ENCODE measurements at regions not wholly inside any gene's neighbourhood (a gene's known extent, or its start where the extent isn't known, plus 50 kb on each side); places are given as distances from the start of the nearest gene placed in this dataset.
"Not testable (repeated sequence)": the region's sequence is repeated elsewhere in the genome, so short reads cannot be mapped to it uniquely, and the experiment has no call there.

DNA sequence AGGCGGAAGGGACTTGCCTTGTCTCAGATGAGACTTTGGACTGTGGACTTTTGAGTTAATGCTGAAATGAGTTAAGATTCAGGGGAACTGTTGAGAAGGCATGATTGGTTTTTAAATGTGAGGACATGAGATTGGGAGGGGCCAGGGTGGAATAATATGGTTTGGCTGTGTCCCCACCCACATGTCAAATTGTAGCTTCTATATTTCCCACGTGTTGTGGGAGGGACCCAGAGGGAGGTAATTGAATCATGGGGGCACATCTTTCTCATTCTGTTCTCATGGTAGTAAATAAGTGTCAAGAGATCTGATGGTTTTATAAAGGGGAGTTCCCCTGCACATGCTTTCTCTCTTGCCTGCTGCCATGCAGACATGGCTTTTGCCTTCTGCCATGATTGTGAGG, 89.2 kb downstream of the CGGBP1 start:
- Histone ChIP-seq H3K4me1 (ENCODE audit: control insufficient read depth in 2 of 2, insufficient read depth in 2 of 2, low read length in 2 of 2) (no peaks in the 10 kb centered on the region), H3K9me3 (ENCODE audit: control insufficient read depth in 2 of 2, low read length in 2 of 2) (no peaks in the 10 kb centered on the region), H3K27ac (ENCODE audit: low read depth in 2 of 2, low read length in 2 of 2) (no peak overlapping the region), H3K4me3 (ENCODE audit: low read length in 2 of 2) (no peak overlapping the region), H3K36me3 (ENCODE audit: control insufficient read depth in 2 of 2, insufficient read depth in 2 of 2, low read length in 2 of 2) (no peaks in the 10 kb centered on the region), H3K27me3 (ENCODE audit: control insufficient read depth in 2 of 2, insufficient read depth in 2 of 2, low read length in 2 of 2) (no peaks in the 10 kb centered on the region), H3K9ac (ENCODE audit: low read depth in 1 of 2, low read length in 2 of 2) (no peak overlapping the region)

DNA sequence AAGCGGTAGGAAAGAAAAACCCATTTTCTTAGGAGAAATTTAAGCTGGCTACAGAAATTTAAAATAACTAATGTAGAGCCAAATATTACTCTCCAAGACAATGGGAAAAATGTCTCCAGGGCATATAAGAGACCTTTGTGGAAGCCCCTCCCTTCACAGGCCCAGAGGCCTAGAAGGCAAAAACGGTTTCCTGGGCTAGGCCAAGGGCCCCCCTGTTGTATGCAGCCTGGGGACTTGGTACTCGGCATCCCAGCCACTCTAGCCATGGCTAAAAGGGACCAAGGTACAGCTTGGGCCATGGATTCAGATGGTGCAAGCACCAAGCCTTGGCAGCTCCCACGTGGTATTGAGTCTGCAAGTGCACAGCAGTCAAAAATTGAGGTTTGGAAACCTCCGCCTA, 90.1 kb downstream of the CGGBP1 start:
- H3K27ac ChIP-seq (ENCODE audit: low read depth in 2 of 2, low read length in 2 of 2): no peak overlapping the region
- H3K9me3 ChIP-seq (ENCODE audit: control insufficient read depth in 2 of 2, low read length in 2 of 2): no peaks in the 10 kb centered on the region
- H3K27me3 ChIP-seq (ENCODE audit: control insufficient read depth in 2 of 2, insufficient read depth in 2 of 2, low read length in 2 of 2): no peaks in the 10 kb centered on the region
- H3K4me1 ChIP-seq (ENCODE audit: control insufficient read depth in 2 of 2, insufficient read depth in 2 of 2, low read length in 2 of 2): no peaks in the 10 kb centered on the region
- no peak overlapping the region for H3K4me3 ChIP-seq (ENCODE audit: low read length in 2 of 2)
- no peak overlapping the region for H3K9ac ChIP-seq (ENCODE audit: low read depth in 1 of 2, low read length in 2 of 2)
- H3K36me3 ChIP-seq (ENCODE audit: control insufficient read depth in 2 of 2, insufficient read depth in 2 of 2, low read length in 2 of 2): no peaks in the 10 kb centered on the region

DNA sequence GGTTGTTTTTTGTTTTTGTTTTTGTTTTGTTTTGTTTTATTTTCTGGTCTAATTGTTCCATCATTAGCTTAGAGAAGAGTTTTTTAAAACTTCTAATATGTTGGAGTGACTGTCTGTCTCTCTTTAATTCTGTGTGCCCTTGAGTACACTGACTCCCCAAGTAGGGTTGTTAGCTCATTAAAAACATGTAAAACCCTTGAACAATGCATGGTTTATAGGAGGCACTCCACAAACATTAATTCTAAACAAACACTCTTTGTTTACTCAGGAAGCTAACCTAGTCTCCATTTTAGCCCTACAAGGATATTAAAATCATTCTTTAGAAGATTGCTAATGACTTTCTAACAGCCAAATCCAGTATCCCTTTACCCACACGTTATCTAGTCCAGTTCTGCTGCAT, 100.5 kb downstream of the CGGBP1 start:
- no peak overlapping the region for H3K4me3 ChIP-seq (ENCODE audit: low read length in 2 of 2)
- H3K4me1 ChIP-seq (ENCODE audit: control insufficient read depth in 2 of 2, insufficient read depth in 2 of 2, low read length in 2 of 2): no peaks in the 10 kb centered on the region
- no peaks in the 10 kb centered on the region for H3K9me3 ChIP-seq (ENCODE audit: control insufficient read depth in 2 of 2, low read length in 2 of 2)
- no peaks in the 10 kb centered on the region for H3K36me3 ChIP-seq (ENCODE audit: control insufficient read depth in 2 of 2, insufficient read depth in 2 of 2, low read length in 2 of 2)
- no peak overlapping the region for H3K27ac ChIP-seq (ENCODE audit: low read depth in 2 of 2, low read length in 2 of 2)
- no peak overlapping the region for H3K9ac ChIP-seq (ENCODE audit: low read depth in 1 of 2, low read length in 2 of 2)
- no peaks in the 10 kb centered on the region for H3K27me3 ChIP-seq (ENCODE audit: control insufficient read depth in 2 of 2, insufficient read depth in 2 of 2, low read length in 2 of 2)

DNA sequence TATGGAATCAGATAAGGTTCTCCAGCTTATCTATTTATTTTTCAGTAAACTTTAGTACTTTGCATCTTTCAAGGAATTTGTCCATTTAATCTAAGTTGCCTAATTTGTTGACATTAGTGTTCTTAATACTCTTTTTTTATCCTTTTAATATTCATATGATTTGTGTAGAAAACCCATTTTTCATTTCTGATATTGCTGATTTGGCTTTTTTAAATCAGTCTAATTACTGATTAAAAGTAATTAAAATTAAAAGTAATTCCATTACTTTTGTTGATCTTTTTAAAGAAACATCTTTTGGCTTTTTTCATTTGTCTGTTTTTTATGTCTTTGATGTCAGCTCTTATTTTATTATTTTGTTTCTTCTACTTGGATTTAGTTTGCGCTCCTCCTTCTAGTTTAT, 101.2 kb downstream of the CGGBP1 start:
- Histone ChIP-seq H3K9ac (ENCODE audit: low read depth in 1 of 2, low read length in 2 of 2) (no peak overlapping the region), H3K27me3 (ENCODE audit: control insufficient read depth in 2 of 2, insufficient read depth in 2 of 2, low read length in 2 of 2) (no peaks in the 10 kb centered on the region), H3K27ac (ENCODE audit: low read depth in 2 of 2, low read length in 2 of 2) (no peak overlapping the region), H3K4me3 (ENCODE audit: low read length in 2 of 2) (no peak overlapping the region), H3K9me3 (ENCODE audit: control insufficient read depth in 2 of 2, low read length in 2 of 2) (no peaks in the 10 kb centered on the region), H3K4me1 (ENCODE audit: control insufficient read depth in 2 of 2, insufficient read depth in 2 of 2, low read length in 2 of 2) (no peaks in the 10 kb centered on the region), H3K36me3 (ENCODE audit: control insufficient read depth in 2 of 2, insufficient read depth in 2 of 2, low read length in 2 of 2) (no peaks in the 10 kb centered on the region)

DNA sequence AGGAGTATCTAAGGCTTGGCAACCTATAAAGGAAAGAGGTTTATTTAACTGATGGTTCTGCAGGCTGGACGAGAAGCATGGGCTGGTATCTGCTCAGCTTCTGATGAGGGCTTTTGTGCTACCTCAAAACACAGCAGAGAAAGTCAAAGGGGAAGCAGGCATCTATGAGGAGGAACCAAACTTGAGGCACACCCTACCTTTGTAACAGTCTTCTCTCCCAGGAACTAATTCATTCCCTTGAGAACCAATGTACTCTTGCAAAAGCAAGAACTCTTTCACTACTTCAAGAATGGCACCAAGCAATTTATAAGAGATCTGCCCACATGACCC, 109.0 kb downstream of the CGGBP1 start:
- Histone ChIP-seq H3K4me3 (ENCODE audit: low read length in 2 of 2) (no peak overlapping the region), H3K4me1 (ENCODE audit: control insufficient read depth in 2 of 2, insufficient read depth in 2 of 2, low read length in 2 of 2) (no peaks in the 10 kb centered on the region), H3K27me3 (ENCODE audit: control insufficient read depth in 2 of 2, insufficient read depth in 2 of 2, low read length in 2 of 2) (no peaks in the 10 kb centered on the region), H3K9ac (ENCODE audit: low read depth in 1 of 2, low read length in 2 of 2) (no peak overlapping the region), H3K9me3 (ENCODE audit: control insufficient read depth in 2 of 2, low read length in 2 of 2) (no peaks in the 10 kb centered on the region), H3K27ac (ENCODE audit: low read depth in 2 of 2, low read length in 2 of 2) (no peak overlapping the region), H3K36me3 (ENCODE audit: control insufficient read depth in 2 of 2, insufficient read depth in 2 of 2, low read length in 2 of 2) (no peaks in the 10 kb centered on the region)

DNA sequence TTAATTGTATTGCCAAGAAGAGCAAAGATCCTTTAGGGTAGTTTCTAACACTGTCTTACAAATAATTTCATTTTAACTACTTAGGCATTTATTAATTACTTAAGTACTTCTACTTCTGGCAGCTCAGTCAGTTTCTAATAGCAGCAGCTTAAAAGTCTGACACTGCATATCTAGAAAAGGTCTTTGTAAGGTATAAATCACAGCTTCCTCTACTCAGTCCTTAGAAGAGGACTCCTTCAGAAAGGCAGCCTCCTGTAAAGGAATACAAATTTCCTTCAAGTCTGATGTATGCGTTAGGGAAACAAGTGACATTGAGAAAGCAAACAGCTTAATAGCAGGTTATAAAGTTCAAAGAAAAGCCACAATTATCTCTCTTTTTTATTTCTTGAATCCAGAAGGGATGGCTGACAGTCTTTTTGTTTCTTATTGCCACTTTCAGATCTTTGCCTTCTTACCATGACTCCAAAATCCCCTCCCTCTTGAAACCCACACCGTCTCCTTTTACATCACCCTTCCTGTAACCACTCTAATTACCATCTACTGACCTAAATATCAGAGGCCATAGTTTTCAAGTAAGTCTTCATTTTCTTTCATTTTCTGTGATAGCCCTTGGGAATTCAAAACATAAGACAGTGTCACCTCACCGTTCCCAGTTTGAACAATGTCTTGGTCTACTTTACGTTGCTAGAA, 109.5 kb downstream of the CGGBP1 start:
- H3K27ac ChIP-seq (ENCODE audit: low read depth in 2 of 2, low read length in 2 of 2): no peak overlapping the region

DNA sequence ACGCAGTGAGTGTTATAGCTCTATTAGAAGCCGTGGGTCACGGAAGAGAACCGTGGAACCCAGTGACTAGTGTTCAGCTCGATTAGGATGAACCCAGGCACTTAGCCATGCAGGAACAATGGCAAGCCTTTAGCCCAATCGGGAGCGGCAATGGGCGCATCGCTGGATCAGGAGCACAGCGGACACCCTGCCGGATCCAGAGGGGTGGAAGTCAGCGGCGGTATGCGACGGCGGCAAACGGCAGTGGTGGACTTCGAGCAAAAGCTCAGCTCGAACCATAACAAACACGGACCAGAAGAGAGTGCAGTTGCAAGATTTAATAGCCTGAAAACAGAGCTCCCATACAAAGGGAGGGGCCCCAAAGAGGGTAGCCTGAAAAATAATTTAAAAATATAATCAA, 112.8 kb downstream of the CGGBP1 start:
- H3K9me3 ChIP-seq (ENCODE audit: control insufficient read depth in 2 of 2, low read length in 2 of 2); H3K27me3 ChIP-seq (ENCODE audit: control insufficient read depth in 2 of 2, insufficient read depth in 2 of 2, low read length in 2 of 2); H3K4me3 ChIP-seq (ENCODE audit: low read length in 2 of 2); H3K9ac ChIP-seq (ENCODE audit: low read depth in 1 of 2, low read length in 2 of 2); H3K4me1 ChIP-seq (ENCODE audit: control insufficient read depth in 2 of 2, insufficient read depth in 2 of 2, low read length in 2 of 2); H3K27ac ChIP-seq (ENCODE audit: low read depth in 2 of 2, low read length in 2 of 2); H3K36me3 ChIP-seq (ENCODE audit: control insufficient read depth in 2 of 2, insufficient read depth in 2 of 2, low read length in 2 of 2): not testable (repeated sequence)

More for the DNA sequence above, 109.5 kb downstream of the CGGBP1 start:
- H3K4me3 ChIP-seq (ENCODE audit: low read length in 2 of 2): no peak overlapping the region
- H3K27me3 ChIP-seq (ENCODE audit: control insufficient read depth in 2 of 2, insufficient read depth in 2 of 2, low read length in 2 of 2): no peaks in the 10 kb centered on the region
- no peak overlapping the region for H3K9ac ChIP-seq (ENCODE audit: low read depth in 1 of 2, low read length in 2 of 2)
- H3K9me3 ChIP-seq (ENCODE audit: control insufficient read depth in 2 of 2, low read length in 2 of 2): no peaks in the 10 kb centered on the region
- H3K4me1 ChIP-seq (ENCODE audit: control insufficient read depth in 2 of 2, insufficient read depth in 2 of 2, low read length in 2 of 2): no peaks in the 10 kb centered on the region
- no peaks in the 10 kb centered on the region for H3K36me3 ChIP-seq (ENCODE audit: control insufficient read depth in 2 of 2, insufficient read depth in 2 of 2, low read length in 2 of 2)

DNA sequence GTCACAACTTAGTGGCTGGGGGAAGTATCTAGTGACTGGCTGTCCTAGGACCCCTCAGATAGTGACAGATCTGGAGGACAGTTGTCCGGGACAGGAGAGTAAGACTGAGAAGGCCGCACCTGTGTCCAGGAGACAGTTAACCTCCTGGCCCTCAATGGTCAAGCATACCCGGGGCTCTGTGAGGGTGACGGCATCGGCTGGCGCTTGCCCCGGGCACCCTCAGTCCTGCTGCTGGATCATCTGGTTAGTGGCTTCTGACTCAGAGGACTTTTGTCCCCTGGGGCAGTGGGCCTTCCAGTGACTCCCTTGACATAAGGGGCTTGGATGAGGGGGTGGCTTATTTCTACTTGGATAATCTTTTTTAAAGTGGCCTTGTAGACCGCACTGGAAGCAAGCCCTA, 116.5 kb downstream of the CGGBP1 start:
- not testable (repeated sequence) for H3K27me3 ChIP-seq (ENCODE audit: control insufficient read depth in 2 of 2, insufficient read depth in 2 of 2, low read length in 2 of 2); H3K36me3 ChIP-seq (ENCODE audit: control insufficient read depth in 2 of 2, insufficient read depth in 2 of 2, low read length in 2 of 2); H3K4me3 ChIP-seq (ENCODE audit: low read length in 2 of 2); H3K4me1 ChIP-seq (ENCODE audit: control insufficient read depth in 2 of 2, insufficient read depth in 2 of 2, low read length in 2 of 2); H3K9ac ChIP-seq (ENCODE audit: low read depth in 1 of 2, low read length in 2 of 2); H3K9me3 ChIP-seq (ENCODE audit: control insufficient read depth in 2 of 2, low read length in 2 of 2); H3K27ac ChIP-seq (ENCODE audit: low read depth in 2 of 2, low read length in 2 of 2)

DNA sequence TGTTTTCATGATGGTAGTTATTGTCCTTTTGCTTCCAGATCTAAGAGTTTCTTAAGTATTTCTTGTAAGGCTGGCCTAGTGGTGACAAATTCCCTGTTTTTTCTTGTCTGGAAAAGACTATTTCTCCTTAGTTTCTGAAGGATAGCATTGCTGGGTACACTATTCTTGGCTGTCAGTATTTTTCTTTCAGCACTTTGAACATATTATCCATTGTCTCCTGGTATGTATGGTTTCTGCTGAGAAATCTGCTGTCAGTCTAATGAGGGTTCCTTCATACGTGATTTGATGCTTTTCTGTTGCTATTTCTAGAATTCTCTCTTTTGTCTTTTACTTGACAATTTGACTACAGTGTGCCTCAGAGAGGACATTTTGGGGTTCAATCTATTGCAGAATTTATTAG, 134.3 kb downstream of the CGGBP1 start:
- Histone ChIP-seq H3K27me3 (ENCODE audit: control insufficient read depth in 2 of 2, insufficient read depth in 2 of 2, low read length in 2 of 2) (no peaks in the 10 kb centered on the region), H3K4me3 (ENCODE audit: low read length in 2 of 2) (no peak overlapping the region)

DNA sequence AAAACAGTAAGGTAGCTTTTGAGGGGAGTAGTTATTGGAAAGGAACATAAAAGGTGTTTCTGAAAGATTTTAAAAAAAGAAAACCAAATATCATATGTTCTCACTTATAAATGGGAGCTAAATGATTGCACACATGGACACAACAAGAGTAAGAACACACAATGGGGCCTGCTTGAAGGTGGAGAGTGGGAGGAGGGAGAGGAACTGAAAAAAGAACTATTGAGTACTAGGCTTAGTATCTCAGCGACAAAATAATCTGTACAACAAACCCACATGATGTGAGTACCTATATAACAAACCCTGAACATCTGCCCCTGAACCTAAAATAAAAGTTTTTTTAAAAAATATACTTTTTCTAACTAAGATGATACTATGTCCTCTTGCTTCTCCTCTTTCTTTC, 138.3 kb downstream of the CGGBP1 start:
- Histone ChIP-seq H3K9ac (ENCODE audit: low read depth in 1 of 2, low read length in 2 of 2) (no peak overlapping the region), H3K36me3 (ENCODE audit: control insufficient read depth in 2 of 2, insufficient read depth in 2 of 2, low read length in 2 of 2) (no peaks in the 10 kb centered on the region), H3K4me3 (ENCODE audit: low read length in 2 of 2) (no peak overlapping the region), H3K9me3 (ENCODE audit: control insufficient read depth in 2 of 2, low read length in 2 of 2) (no peaks in the 10 kb centered on the region), H3K27ac (ENCODE audit: low read depth in 2 of 2, low read length in 2 of 2) (no peak overlapping the region), H3K27me3 (ENCODE audit: control insufficient read depth in 2 of 2, insufficient read depth in 2 of 2, low read length in 2 of 2) (no peaks in the 10 kb centered on the region), H3K4me1 (ENCODE audit: control insufficient read depth in 2 of 2, insufficient read depth in 2 of 2, low read length in 2 of 2) (no peaks in the 10 kb centered on the region)

More for the DNA sequence above, 134.3 kb downstream of the CGGBP1 start:
- H3K9me3 ChIP-seq (ENCODE audit: control insufficient read depth in 2 of 2, low read length in 2 of 2): no peaks in the 10 kb centered on the region
- H3K27ac ChIP-seq (ENCODE audit: low read depth in 2 of 2, low read length in 2 of 2): no peak overlapping the region
- no peak overlapping the region for H3K9ac ChIP-seq (ENCODE audit: low read depth in 1 of 2, low read length in 2 of 2)
- no peaks in the 10 kb centered on the region for H3K4me1 ChIP-seq (ENCODE audit: control insufficient read depth in 2 of 2, insufficient read depth in 2 of 2, low read length in 2 of 2)
- no peaks in the 10 kb centered on the region for H3K36me3 ChIP-seq (ENCODE audit: control insufficient read depth in 2 of 2, insufficient read depth in 2 of 2, low read length in 2 of 2)

DNA sequence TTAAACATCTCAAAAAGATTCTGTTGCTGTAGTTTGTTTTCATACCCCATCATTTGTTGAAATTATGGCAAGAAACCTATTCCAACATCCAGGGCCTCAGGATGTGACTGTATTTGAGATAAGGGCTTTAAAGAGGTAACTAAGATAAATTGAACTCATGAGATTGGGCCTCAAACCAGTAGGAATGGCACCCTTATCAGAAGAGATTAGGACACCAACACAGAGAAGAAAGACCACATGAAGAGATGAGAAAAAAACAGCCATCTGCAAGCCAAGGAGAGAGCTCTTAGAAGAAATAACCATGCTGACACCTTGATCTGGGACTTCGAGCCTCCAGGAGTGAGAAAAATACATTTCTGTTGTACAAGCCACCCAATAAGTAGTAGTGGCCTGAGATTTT, 157.7 kb downstream of the CGGBP1 start:
- H3K27me3 ChIP-seq (ENCODE audit: control insufficient read depth in 2 of 2, insufficient read depth in 2 of 2, low read length in 2 of 2): no peaks in the 10 kb centered on the region
- no peaks in the 10 kb centered on the region for H3K36me3 ChIP-seq (ENCODE audit: control insufficient read depth in 2 of 2, insufficient read depth in 2 of 2, low read length in 2 of 2)
- no peak overlapping the region for H3K9ac ChIP-seq (ENCODE audit: low read depth in 1 of 2, low read length in 2 of 2)
- no peak overlapping the region for H3K4me3 ChIP-seq (ENCODE audit: low read length in 2 of 2)
- no peaks in the 10 kb centered on the region for H3K9me3 ChIP-seq (ENCODE audit: control insufficient read depth in 2 of 2, low read length in 2 of 2)
- H3K27ac ChIP-seq (ENCODE audit: low read depth in 2 of 2, low read length in 2 of 2): no peak overlapping the region
- H3K4me1 ChIP-seq (ENCODE audit: control insufficient read depth in 2 of 2, insufficient read depth in 2 of 2, low read length in 2 of 2): no peaks in the 10 kb centered on the region
